ENCODE measurements at regions not wholly inside any gene's neighbourhood (a gene's known extent, or its start where the extent isn't known, plus 50 kb on each side); places are given as distances from the start of the nearest gene placed in this dataset.

DNA sequence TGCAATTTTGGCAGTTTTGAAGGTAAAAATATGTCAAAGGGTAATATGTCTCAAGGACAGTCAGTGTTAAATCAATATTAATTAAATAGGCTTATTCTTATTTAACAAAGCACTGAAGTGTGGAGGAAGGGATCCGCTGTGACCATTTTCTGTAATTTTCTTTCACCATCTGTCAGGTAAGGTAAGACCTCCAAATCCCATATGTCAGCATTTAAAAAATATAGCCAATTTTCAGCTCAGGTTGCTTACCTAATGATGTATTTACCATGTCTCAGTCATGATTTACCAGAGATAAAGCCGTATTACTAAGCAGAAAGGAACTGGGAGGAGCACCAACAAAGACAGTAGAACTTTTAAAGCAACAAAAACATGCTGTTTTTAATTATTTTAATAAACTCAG is 683.9 kb downstream of the CCSER2 start:
- no peak overlapping the region for H3K4me3 ChIP-seq (ENCODE audit: insufficient read depth, low read depth, low read length)
- no peaks in the 10 kb centered on the region for H3K9me1 ChIP-seq (ENCODE audit: insufficient read depth, low read length)
- no peak overlapping the region for H2BK15ac ChIP-seq (ENCODE audit: low read depth, low read length)
- H3K23ac ChIP-seq (ENCODE audit: low read depth, low read length), result no peak overlapping the region
- no CpG with 5 or more reads among the region's 2 CpGs for WGBS, 2 experiments (ENCODE audit: extremely low coverage in 2 of 2, insufficient read length in 1 of 2)
- POLR2A ChIA-PET (ENCODE audit: unreplicated experiment), result no interaction called here
- no peak overlapping the region for H4K5ac ChIP-seq (ENCODE audit: low read depth, low read length)
- no peak overlapping the region for H2BK120ac ChIP-seq (ENCODE audit: low read depth, low read length)
- intact Hi-C loops (cut with micrococcal nuclease) (no loop called here), in situ Hi-C loops (cut with MboI; ENCODE audit: low sequenced_read_pairs) (no loop called here), dilution Hi-C loops (cut with HindIII; ENCODE audit: low sequenced_read_pairs, unreplicated experiment) (no loop called here)
- ATAC-seq (ENCODE audit: low read depth) (no peak), DNase-seq (no peak)
- no peaks in the 10 kb centered on the region for H3K36me3 ChIP-seq (ENCODE audit: control insufficient read depth, insufficient read depth, low read length)
- BruUV-seq (replicated peaks), result no TSS peak
- no peak overlapping the region for H2AK5ac ChIP-seq (ENCODE audit: low read depth, low read length)
- no peak overlapping the region for H3K27ac ChIP-seq (ENCODE audit: insufficient read depth, low read length)
- no peaks in the 10 kb centered on the region for H4K20me1 ChIP-seq (ENCODE audit: insufficient read depth, low read length)
- no peaks in the 10 kb centered on the region for H3K27me3 ChIP-seq (ENCODE audit: control insufficient read depth, insufficient read depth, low read length)
- no peak overlapping the region for H3K56ac ChIP-seq (ENCODE audit: extremely low read depth, insufficient read depth, low read length)
- no peak overlapping the region for H4K91ac ChIP-seq (ENCODE audit: insufficient read depth, low read depth, low read length)
- no peak overlapping the region for H4K8ac ChIP-seq (ENCODE audit: low read depth in 2 of 2, low read length in 2 of 2)
- H3K9me3 ChIP-seq (ENCODE audit: control insufficient read depth, insufficient read depth, low read length), result no peaks in the 10 kb centered on the region; the same call in 1 of the 2 replicates
- no peak overlapping the region for H3K14ac ChIP-seq (replicated peaks; ENCODE audit: low read depth, low read length)
- no peak overlapping the region for H3K18ac ChIP-seq (ENCODE audit: low read depth, low read length)
- no peak overlapping the region for H2BK20ac ChIP-seq (ENCODE audit: low read depth, low read length)
- no peak overlapping the region for H3K4ac ChIP-seq (ENCODE audit: low read depth, low read length)
- H3K79me1 ChIP-seq (ENCODE audit: low read depth in 1 of 2, low read length in 2 of 2), result no peaks in the 10 kb centered on the region
- H3K9ac ChIP-seq (ENCODE audit: low read depth, low read length), result no peak overlapping the region
- CTCF ChIA-PET, result no interaction called here
- H3K4me2 ChIP-seq (ENCODE audit: low read depth, low read length), result no peak overlapping the region
- H2BK5ac ChIP-seq (ENCODE audit: low read depth, low read length, poor library complexity, severe bottlenecking), result no peak overlapping the region
- H3K4me1 ChIP-seq (ENCODE audit: control insufficient read depth, insufficient read depth, low read length), result no peaks in the 10 kb centered on the region
- TF ChIP-seq, protein P1, sequence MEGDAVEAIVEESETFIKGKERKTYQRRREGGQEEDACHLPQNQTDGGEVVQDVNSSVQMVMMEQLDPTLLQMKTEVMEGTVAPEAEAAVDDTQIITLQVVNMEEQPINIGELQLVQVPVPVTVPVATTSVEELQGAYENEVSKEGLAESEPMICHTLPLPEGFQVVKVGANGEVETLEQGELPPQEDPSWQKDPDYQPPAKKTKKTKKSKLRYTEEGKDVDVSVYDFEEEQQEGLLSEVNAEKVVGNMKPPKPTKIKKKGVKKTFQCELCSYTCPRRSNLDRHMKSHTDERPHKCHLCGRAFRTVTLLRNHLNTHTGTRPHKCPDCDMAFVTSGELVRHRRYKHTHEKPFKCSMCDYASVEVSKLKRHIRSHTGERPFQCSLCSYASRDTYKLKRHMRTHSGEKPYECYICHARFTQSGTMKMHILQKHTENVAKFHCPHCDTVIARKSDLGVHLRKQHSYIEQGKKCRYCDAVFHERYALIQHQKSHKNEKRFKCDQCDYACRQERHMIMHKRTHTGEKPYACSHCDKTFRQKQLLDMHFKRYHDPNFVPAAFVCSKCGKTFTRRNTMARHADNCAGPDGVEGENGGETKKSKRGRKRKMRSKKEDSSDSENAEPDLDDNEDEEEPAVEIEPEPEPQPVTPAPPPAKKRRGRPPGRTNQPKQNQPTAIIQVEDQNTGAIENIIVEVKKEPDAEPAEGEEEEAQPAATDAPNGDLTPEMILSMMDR (conservative IDR thresholded peaks at IDR 0.05; ENCODE audit: low read depth, low read length), result no peak
- TF ChIP-seq MAFK (IDR thresholded peaks at IDR 0.05; ENCODE audit: low read depth, low read length) (peak; percentile 72), BHLHE40 (IDR thresholded peaks at IDR 0.05; ENCODE audit: low read depth, low read length) (no peak), NFE2L2 (IDR thresholded peaks at IDR 0.05; ENCODE audit: low read depth, low read length) (no peak)
- no peak overlapping the region for H2AK9ac ChIP-seq (replicated peaks; ENCODE audit: low read depth, low read length, poor library complexity)
- H2AFZ ChIP-seq (replicated peaks; ENCODE audit: low read length, poor library complexity), result no peak overlapping the region
